22Rv1 (cell line): ENCODE measurements at regions not wholly inside any gene's neighbourhood (a gene's known extent, or its start where the extent isn't known, plus 50 kb on each side); places are given as distances from the start of the nearest gene placed in this dataset.
"Not testable (repeated sequence)": the region's sequence is repeated elsewhere in the genome, so short reads cannot be mapped to it uniquely, and the experiment has no call there.

ENCODE experiments used
- H3K27ac ChIP-seq: fragments of 450-650 bp; 2 replicates; pipeline ENCODE4 v1.5.1; 2017
- CTCF ChIP-seq: fragments of 450-650 bp; IDR thresholded peaks from 2 replicates; pipeline ENCODE4 v1.5.1; 2017; ENCODE audit warnings: mild to moderate bottlenecking
- ZFX ChIP-seq: fragments of 450-650 bp; IDR thresholded peaks from 2 replicates; pipeline ENCODE4 v1.6.1; 2017; ENCODE audit warnings: antibody characterized with exemption, borderline replicate concordance

- no peak for TF ChIP-seq ZFX
- TF ChIP-seq CTCF = no peak
Observed at GRCh38 chr5:162685302-162685701, 617.7 kb downstream of the GABRG2 start.

DNA sequence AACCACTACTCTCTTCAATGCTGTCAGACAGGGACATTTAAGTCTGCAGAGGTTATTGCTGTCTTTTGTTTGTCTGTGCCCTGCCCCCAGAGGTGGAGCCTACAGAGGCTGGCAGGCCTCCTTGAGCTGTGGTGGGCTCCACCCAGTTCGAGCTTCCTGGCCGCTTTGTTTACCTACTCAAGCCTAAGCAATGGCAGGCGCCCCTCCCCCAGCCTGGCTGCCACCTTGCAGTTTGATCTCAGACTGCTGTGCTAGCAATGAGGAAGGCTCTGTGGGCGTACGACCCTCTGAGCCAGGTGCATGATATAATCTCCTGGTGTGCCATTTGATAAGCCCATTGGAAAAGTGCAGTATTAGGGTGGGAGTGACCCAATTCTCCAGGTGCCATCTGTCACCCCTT is 628.7 kb downstream of the GABRG2 start:
- H3K27ac ChIP-seq = not testable (repeated sequence)

More at GRCh38 chr5:162685302-162685701, 617.7 kb downstream of the GABRG2 start:
- no peak overlapping the region for H3K27ac ChIP-seq

DNA sequence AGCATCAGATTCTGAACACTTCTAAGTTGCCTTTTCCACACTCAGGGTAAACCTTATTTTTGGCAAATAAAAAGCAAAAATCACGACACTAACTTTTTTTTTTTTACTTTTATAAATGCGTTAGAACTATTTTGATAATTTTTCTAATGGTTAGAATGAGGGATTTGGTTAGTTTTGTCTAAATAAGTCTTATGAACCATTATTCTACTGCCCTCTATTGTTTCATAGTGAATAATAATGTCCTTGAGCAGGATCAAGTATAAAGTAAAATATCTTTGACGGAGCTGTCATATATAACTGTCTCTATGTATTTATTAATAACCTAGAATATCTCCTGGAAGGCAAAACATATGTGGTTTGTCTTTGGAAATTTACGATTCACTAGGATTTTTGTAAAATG is 631.8 kb downstream of the GABRG2 start:
- TF ChIP-seq ZFX (no peak), CTCF (peak; percentile 23; the same call in 1 of the 2 replicates)
- H3K27ac ChIP-seq = no peak overlapping the region

DNA sequence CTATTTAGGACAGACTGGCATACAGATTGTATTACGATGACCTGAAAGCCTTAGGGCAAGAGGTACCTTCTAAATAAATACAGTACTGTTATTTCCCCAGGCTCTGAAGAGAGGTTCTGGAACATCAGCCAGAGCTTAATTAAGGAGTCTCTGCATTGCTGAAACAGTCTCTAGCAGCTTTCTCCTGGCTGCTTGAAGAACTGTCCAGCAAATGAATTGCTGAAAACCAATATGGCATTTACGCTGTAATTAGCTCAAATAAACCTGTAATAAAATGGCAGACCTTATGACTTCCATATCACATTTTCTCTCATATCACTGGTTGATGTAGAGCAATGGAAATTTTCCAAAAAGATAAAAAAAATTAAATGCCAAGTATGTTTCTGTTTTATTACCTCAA is 636.3 kb downstream of the GABRG2 start:
- H3K27ac ChIP-seq = no peak overlapping the region
- TF ChIP-seq ZFX (no peak), CTCF (no peak)

DNA sequence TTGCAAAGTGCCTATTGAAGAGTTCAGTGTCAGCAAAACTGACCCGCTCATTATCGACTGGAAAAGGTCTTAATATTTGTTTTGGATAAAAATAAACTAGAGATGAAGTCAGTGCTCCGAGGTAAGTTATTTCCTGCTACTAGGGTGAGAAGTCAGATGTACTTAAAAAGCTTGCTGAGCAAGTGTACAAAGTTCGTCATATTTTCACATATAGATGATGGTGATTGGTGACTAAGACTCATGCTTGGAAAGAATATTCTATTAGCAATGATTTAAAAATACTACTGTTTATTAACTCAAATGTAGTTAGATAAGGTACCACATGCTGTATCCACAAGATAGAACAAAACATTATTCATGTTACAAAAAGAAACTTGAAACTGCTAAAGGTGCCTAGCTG is 643.7 kb downstream of the GABRG2 start:
- no peak for TF ChIP-seq ZFX
- TF ChIP-seq CTCF = no peak
- H3K27ac ChIP-seq = no peak overlapping the region

- H3K27ac ChIP-seq = no peak overlapping the region
Observed at GRCh38 chr5:162719720-162720119, 652.1 kb downstream of the GABRG2 start.

GRCh38 chr5:162721125-162721524 is 653.6 kb downstream of the GABRG2 start:
- TF ChIP-seq CTCF = no peak
- no peak for TF ChIP-seq ZFX
- H3K27ac ChIP-seq = no peak overlapping the region

More at GRCh38 chr5:162719720-162720119, 652.1 kb downstream of the GABRG2 start:
- no peak for TF ChIP-seq CTCF
- no peak for TF ChIP-seq ZFX

DNA sequence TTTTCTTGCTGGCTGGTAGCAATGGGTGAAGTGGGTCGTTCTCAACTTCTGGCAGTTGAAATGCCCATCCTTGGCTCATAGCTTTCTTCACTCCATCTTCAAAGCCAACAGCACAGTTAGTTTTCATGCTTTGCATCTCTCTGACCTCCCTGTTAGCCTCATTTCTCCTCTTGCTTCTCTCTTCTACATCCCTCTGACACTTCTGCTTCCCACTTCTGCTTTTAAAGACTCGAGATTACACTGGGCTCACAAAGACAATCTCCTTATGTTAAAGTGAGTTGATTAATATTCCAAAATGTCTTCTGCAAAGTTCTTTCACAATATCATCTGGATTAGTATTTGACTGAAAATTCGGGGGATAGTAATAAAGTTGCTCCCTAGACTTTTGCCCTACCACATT is 684.8 kb upstream of the CCNG1 start:
- no peak overlapping the region for H3K27ac ChIP-seq
- TF ChIP-seq ZFX = no peak
- no peak for TF ChIP-seq CTCF
